RWPE1 (cell line): ENCODE measurements at regions not wholly inside any gene's neighbourhood (a gene's known extent, or its start where the extent isn't known, plus 50 kb on each side); places are given as distances from the start of the nearest gene placed in this dataset.

Source experiments
- CTCF ChIA-PET: fragments of 350-600 bp; sonication (Branson Sonifier 250); formaldehyde crosslinking; extraction: SDS; loops from one replicate; lab custom pipeline; 2021; lab: Yijun Ruan, JAX
- POLR2A ChIA-PET: fragments of 400-600 bp; formaldehyde crosslinking; extraction: SDS; loops from one replicate; lab custom pipeline; 2020; ENCODE audit warnings: antibody characterized with exemption; ENCODE audit not compliant: low non-redundant PET; lab: Yijun Ruan, JAX
- DNase-seq: peaks from one replicate; pipeline ENCODE4 v3.0.0; 2012; ENCODE audit warnings: low spot score
- H3K27ac ChIP-seq: fragments of 450-650 bp; 2 replicates; pipeline ENCODE4 v1.5.1; 2017
- CTCF ChIP-seq: fragments of 450-650 bp; conservative IDR thresholded peaks from 2 replicates; pipeline ENCODE4 v1.5.1; 2017; ENCODE audit warnings: low read depth, mild to moderate bottlenecking

- CTCF ChIA-PET: no interaction called here
- TF ChIP-seq CTCF: no peak
- no peak overlapping the region for H3K27ac ChIP-seq
- POLR2A ChIA-PET: no interaction called here
- no peak for DNase-seq
These were observed 168.0 kb upstream of the NDN start for GRCh38 chr15:23854912-23855659.

GRCh38 chr15:23855947-23856346 is 168.8 kb upstream of the NDN start:
- ChIA-PET CTCF (no interaction called here), POLR2A (no interaction called here)
- H3K27ac ChIP-seq: no peak overlapping the region
- DNase-seq: no peak
- no peak for TF ChIP-seq CTCF

- DNase-seq: peak; percentile 13
- TF ChIP-seq CTCF: peak; percentile 31
- ChIA-PET POLR2A (no interaction called here), CTCF (no interaction called here)
- no peak overlapping the region for H3K27ac ChIP-seq
These were observed 170.0 kb upstream of the NDN start for GRCh38 chr15:23857028-23857641.

- H3K27ac ChIP-seq: no peak overlapping the region
- TF ChIP-seq CTCF: no peak
- ChIA-PET CTCF (no interaction called here), POLR2A (no interaction called here)
- DNase-seq: no peak
These were observed 171.9 kb upstream of the NDN start for GRCh38 chr15:23859008-23859407.

- POLR2A ChIA-PET: no interaction called here
- DNase-seq: no peak
- TF ChIP-seq CTCF: no peak
- CTCF ChIA-PET: no interaction called here
- H3K27ac ChIP-seq: no peak overlapping the region
These were observed 173.5 kb upstream of the NDN start for GRCh38 chr15:23860290-23861245.

GRCh38 chr15:23866832-23867231 is 179.7 kb upstream of the NDN start:
- H3K27ac ChIP-seq: no peak overlapping the region
- no peak for DNase-seq
- ChIA-PET CTCF (no interaction called here), POLR2A (no interaction called here)
- TF ChIP-seq CTCF: peak; percentile 35
